SU-DHL-6 (cell line): ENCODE measurements at regions not wholly inside any gene's neighbourhood (a gene's known extent, or its start where the extent isn't known, plus 50 kb on each side); places are given as distances from the start of the nearest gene placed in this dataset.

ENCODE experiments used
- H2AFZ ChIP-seq: fragments of 200-600 bp; sonication (generic); 2 replicates; pipeline ENCODE4 v1.6.1; 2014; ENCODE audit warnings: low read depth, mild to moderate bottlenecking, moderate library complexity, mixed read lengths, antibody characterized with exemption, low read length; ENCODE audit not compliant: severe bottlenecking
- H3F3A ChIP-seq: fragments of 200-600 bp; shearing (Covaris generic); 2 replicates; pipeline ENCODE4 v1.6.0; 2016; ENCODE audit warnings: antibody characterized with exemption, mild to moderate bottlenecking; ENCODE audit not compliant: insufficient read depth
- H3K27ac ChIP-seq: fragments of 200-600 bp; sonication (generic); 2 replicates; pipeline ENCODE4 v1.5.1; 2016; ENCODE audit warnings: low read depth, mild to moderate bottlenecking, low read length, moderate library complexity, mixed read lengths
- H3K27me3 ChIP-seq: fragments of 200-600 bp; sonication (generic), shearing (Covaris generic); 2 replicates; pipeline ENCODE4 v1.6.0; 2014; ENCODE audit warnings: mild to moderate bottlenecking, low read length
- H3K36me3 ChIP-seq: fragments of 200-600 bp; sonication (generic); 2 replicates; pipeline ENCODE4 v1.6.1; 2014; ENCODE audit warnings: mild to moderate bottlenecking, low read length, mixed read lengths
- H3K4me2 ChIP-seq: fragments of 300-600, 200-600 bp; shearing (Covaris generic), sonication (generic); 2 replicates; pipeline ENCODE4 v1.6.0; 2014; ENCODE audit warnings: low read length, low read depth, mild to moderate bottlenecking; ENCODE audit not compliant: poor library complexity, severe bottlenecking
- H3K4me3 ChIP-seq: fragments of 200-600 bp; sonication (generic); 2 replicates; pipeline ENCODE4 v1.5.1; 2014; ENCODE audit warnings: antibody characterized with exemption, low read length, mild to moderate bottlenecking, mixed read lengths; ENCODE audit not compliant: insufficient read depth, poor library complexity, severe bottlenecking
- H3K79me2 ChIP-seq: fragments of 200-600 bp; sonication (generic); 2 replicates; pipeline ENCODE4 v1.6.1; 2014; ENCODE audit warnings: mild to moderate bottlenecking, low read length, moderate library complexity; ENCODE audit not compliant: insufficient read depth
- H3K9ac ChIP-seq: fragments of 200-600 bp; sonication (generic); 2 replicates; pipeline ENCODE4 v1.7.0; 2014; ENCODE audit warnings: mild to moderate bottlenecking, low read length
- H3K9me2 ChIP-seq: fragments of 200-600 bp; sonication (generic); replicated peaks from 2 replicates; pipeline ENCODE4 v1.6.1; 2014; ENCODE audit warnings: low read length; ENCODE audit not compliant: insufficient read depth
- H3K9me3 ChIP-seq: fragments of 200-600 bp; sonication (generic); 2 replicates; pipeline ENCODE4 v1.6.1; 2014; ENCODE audit warnings: low read length, mixed read lengths; ENCODE audit not compliant: insufficient read depth
- H4K20me1 ChIP-seq: fragments of 200-600 bp; sonication (generic); 2 replicates; pipeline ENCODE4 v1.6.1; 2014; ENCODE audit warnings: low read depth, mild to moderate bottlenecking, antibody characterized with exemption, low read length, moderate library complexity, mixed read lengths
- EZH2phosphoT487 ChIP-seq: fragments of 200-600 bp; sonication (generic), shearing (Covaris generic); conservative IDR thresholded peaks from 2 replicates; pipeline ENCODE4 v1.6.1; 2018; ENCODE audit warnings: mild to moderate bottlenecking, antibody characterized with exemption, low read length, moderate library complexity, mixed read lengths
- TF ChIP-seq, protein P1 (sequence below): fragments of 200-600 bp; sonication (generic); IDR thresholded peaks from one replicate; pipeline ENCODE4 v1.5.1; 2017; ENCODE audit warnings: antibody characterized with exemption, mild to moderate bottlenecking, low read length, moderate library complexity; ENCODE audit not compliant: insufficient read depth, poor library complexity, severe bottlenecking

GRCh38 chr1:5453347-5453746 lies 538.9 kb downstream of the NPHP4 start:
- H3K79me2 ChIP-seq = no peaks in the 10 kb centered on the region

DNA sequence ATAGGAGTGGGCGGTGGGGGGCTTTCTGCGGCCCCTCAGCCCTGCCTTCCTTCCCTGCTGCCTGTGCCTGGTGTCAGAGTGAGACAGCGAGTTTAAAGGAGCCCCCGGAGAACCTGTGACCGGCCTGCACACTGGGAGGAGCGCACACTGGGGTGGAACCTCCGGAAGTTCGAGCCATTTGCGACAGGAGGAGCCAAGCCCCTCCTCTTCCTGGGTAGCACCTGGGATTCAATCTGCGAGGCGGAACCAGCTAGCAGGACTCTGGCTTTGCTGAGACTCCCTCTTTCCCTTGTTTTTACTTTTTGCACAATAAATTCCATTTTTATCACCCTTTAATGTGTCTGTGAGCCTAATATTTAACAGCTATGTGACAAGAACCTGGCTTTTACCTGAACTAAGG lies 540.6 kb downstream of the NPHP4 start:
- Histone ChIP-seq H3K27ac (no peak overlapping the region), H3K4me3 (no peak overlapping the region), H3K4me2 (no peak overlapping the region), H3K9ac (no peak overlapping the region), H2AFZ (no peak overlapping the region), H3K9me3 (no peaks in the 10 kb centered on the region), H3K27me3 (no peaks in the 10 kb centered on the region), H3K79me2 (no peaks in the 10 kb centered on the region), H3K36me3 (no peaks in the 10 kb centered on the region), H4K20me1 (no peaks in the 10 kb centered on the region), H3F3A (no peaks in the 10 kb centered on the region), H3K9me2 (no peaks in the 10 kb centered on the region)
- no peak for TF ChIP-seq EZH2phosphoT487
- TF ChIP-seq, protein P1, sequence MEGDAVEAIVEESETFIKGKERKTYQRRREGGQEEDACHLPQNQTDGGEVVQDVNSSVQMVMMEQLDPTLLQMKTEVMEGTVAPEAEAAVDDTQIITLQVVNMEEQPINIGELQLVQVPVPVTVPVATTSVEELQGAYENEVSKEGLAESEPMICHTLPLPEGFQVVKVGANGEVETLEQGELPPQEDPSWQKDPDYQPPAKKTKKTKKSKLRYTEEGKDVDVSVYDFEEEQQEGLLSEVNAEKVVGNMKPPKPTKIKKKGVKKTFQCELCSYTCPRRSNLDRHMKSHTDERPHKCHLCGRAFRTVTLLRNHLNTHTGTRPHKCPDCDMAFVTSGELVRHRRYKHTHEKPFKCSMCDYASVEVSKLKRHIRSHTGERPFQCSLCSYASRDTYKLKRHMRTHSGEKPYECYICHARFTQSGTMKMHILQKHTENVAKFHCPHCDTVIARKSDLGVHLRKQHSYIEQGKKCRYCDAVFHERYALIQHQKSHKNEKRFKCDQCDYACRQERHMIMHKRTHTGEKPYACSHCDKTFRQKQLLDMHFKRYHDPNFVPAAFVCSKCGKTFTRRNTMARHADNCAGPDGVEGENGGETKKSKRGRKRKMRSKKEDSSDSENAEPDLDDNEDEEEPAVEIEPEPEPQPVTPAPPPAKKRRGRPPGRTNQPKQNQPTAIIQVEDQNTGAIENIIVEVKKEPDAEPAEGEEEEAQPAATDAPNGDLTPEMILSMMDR = no peak

More at GRCh38 chr1:5453347-5453746, 538.9 kb downstream of the NPHP4 start:
- no peak overlapping the region for H3K27ac ChIP-seq
- H3K4me2 ChIP-seq = no peak overlapping the region
- H3K4me3 ChIP-seq = no peak overlapping the region
- H4K20me1 ChIP-seq = no peaks in the 10 kb centered on the region
- no peaks in the 10 kb centered on the region for H3K27me3 ChIP-seq
- H2AFZ ChIP-seq = no peak overlapping the region
- TF ChIP-seq EZH2phosphoT487 = no peak
- TF ChIP-seq, protein P1 = no peak
- H3F3A ChIP-seq = no peaks in the 10 kb centered on the region
- no peaks in the 10 kb centered on the region for H3K9me2 ChIP-seq
- H3K9ac ChIP-seq = no peak overlapping the region
- H3K36me3 ChIP-seq = no peaks in the 10 kb centered on the region
- H3K9me3 ChIP-seq = no peaks in the 10 kb centered on the region

DNA sequence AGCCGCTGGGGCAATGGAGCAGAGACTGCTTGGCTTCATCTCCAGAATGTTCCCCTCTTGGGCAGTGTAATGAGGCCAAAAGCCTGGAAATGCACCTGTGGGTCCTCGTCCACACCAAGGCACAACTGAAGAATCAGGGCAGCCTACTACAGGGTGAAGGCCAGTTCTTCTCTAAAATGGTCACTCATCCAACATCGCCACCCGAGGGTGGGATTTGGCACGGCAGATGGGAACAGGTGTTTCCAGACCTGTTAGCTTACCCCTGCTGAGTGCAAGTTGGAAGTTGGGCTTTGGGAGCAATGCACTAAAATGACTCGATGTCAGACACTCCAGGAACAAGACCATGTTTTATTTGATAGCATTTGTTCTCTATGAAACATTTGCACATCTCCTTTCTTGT lies 543.7 kb downstream of the NPHP4 start:
- Histone ChIP-seq H3K9ac (no peak overlapping the region), H3K4me3 (no peak overlapping the region)
- TF ChIP-seq EZH2phosphoT487 = no peak
- TF ChIP-seq, protein P1 = no peak

More for the DNA sequence above, 543.7 kb downstream of the NPHP4 start:
- Histone ChIP-seq H3K36me3 (no peaks in the 10 kb centered on the region), H3K4me2 (no peak overlapping the region), H4K20me1 (no peaks in the 10 kb centered on the region), H2AFZ (no peak overlapping the region), H3K27me3 (no peaks in the 10 kb centered on the region), H3K27ac (no peak overlapping the region), H3K79me2 (no peaks in the 10 kb centered on the region), H3K9me2 (no peaks in the 10 kb centered on the region), H3K9me3 (no peaks in the 10 kb centered on the region), H3F3A (no peaks in the 10 kb centered on the region)
